Lower leg skin (tissue), 4 donors: ENCODE measurements at regions not wholly inside any gene's neighbourhood (a gene's known extent, or its start where the extent isn't known, plus 50 kb on each side); places are given as distances from the start of the nearest gene placed in this dataset.

Source experiments
- DNase-seq, 2 donors: peaks; one replicate each; pipeline ENCODE4 v3.0.0-alpha.2; 2019; ENCODE audit warnings: low spot score in 2 of 2
- H3K4me3 ChIP-seq: fragments of 200-600 bp; sonication (generic); 2 replicates; pipeline ENCODE4 v1.5.1; 2017; ENCODE audit warnings: mild to moderate bottlenecking, low read depth; ENCODE audit not compliant: poor library complexity, severe bottlenecking
- POLR2A ChIP-seq, 2 donors: fragments of 450-650 bp; IDR thresholded peaks; one replicate each; pipeline ENCODE4 v1.6.1; 2016 to 2017; ENCODE audit warnings: antibody characterized with exemption in 2 of 2, mild to moderate bottlenecking in 1 of 2, moderate library complexity in 1 of 2
- WGBS, 2 donors: methylation state at CpG; one replicate each; pipeline ENCODE4 v1.1.5; 2018; 5-methylcytosine and 5-hydroxymethylcytosine counted together
- intact Hi-C: fragments of 100-400 bp; cut with DNase I; formaldehyde crosslinking; loops from one replicate; pipeline ENCODE4 v1.15.0; 2023; ENCODE audit warnings: low total_unique reads
- TF ChIP-seq, protein P1 (sequence below), 3 donors: fragments of 450-650 bp; IDR thresholded peaks; one replicate each; pipeline ENCODE4 v1.5.1; 2016; ENCODE audit warnings: antibody characterized with exemption in 3 of 3, mild to moderate bottlenecking in 3 of 3, moderate library complexity in 2 of 3

GRCh38 chr1:239823852-239824251 is 267.8 kb upstream of the FMN2 start:
- WGBS, 2 donors = 87 to 89% methylated on average over 13 of the region's 13 CpGs
- intact Hi-C loops = no loop called here
- DNase-seq = no peak

GRCh38 chr1:239826211-239826610 is 265.5 kb upstream of the FMN2 start:
- WGBS, 2 donors = 82 to 94% methylated on average over 5 of the region's 5 CpGs
- intact Hi-C loops = no loop called here
- TF ChIP-seq, protein P1, sequence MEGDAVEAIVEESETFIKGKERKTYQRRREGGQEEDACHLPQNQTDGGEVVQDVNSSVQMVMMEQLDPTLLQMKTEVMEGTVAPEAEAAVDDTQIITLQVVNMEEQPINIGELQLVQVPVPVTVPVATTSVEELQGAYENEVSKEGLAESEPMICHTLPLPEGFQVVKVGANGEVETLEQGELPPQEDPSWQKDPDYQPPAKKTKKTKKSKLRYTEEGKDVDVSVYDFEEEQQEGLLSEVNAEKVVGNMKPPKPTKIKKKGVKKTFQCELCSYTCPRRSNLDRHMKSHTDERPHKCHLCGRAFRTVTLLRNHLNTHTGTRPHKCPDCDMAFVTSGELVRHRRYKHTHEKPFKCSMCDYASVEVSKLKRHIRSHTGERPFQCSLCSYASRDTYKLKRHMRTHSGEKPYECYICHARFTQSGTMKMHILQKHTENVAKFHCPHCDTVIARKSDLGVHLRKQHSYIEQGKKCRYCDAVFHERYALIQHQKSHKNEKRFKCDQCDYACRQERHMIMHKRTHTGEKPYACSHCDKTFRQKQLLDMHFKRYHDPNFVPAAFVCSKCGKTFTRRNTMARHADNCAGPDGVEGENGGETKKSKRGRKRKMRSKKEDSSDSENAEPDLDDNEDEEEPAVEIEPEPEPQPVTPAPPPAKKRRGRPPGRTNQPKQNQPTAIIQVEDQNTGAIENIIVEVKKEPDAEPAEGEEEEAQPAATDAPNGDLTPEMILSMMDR (IDR thresholded peaks at IDR 0.05) = no peak
- no peak for TF ChIP-seq POLR2A (IDR thresholded peaks at IDR 0.05)
- no peak for DNase-seq
- H3K4me3 ChIP-seq = no peak overlapping the region

More at GRCh38 chr1:239823852-239824251, 267.8 kb upstream of the FMN2 start:
- TF ChIP-seq, protein P1 (IDR thresholded peaks at IDR 0.05) = no peak
- no peak for TF ChIP-seq POLR2A (IDR thresholded peaks at IDR 0.05)
- H3K4me3 ChIP-seq = no peak overlapping the region

GRCh38 chr1:239826736-239827135 is 264.9 kb upstream of the FMN2 start:
- DNase-seq = no peak
- H3K4me3 ChIP-seq = no peak overlapping the region
- intact Hi-C loops = no loop called here
- 68 to 69% methylated on average over 1 of the region's 1 CpG for WGBS, 2 donors
- no peak for TF ChIP-seq POLR2A (IDR thresholded peaks at IDR 0.05)

- no peak for DNase-seq
- intact Hi-C loops = no loop called here
- TF ChIP-seq POLR2A (IDR thresholded peaks at IDR 0.05) = no peak
- TF ChIP-seq, protein P1 (IDR thresholded peaks at IDR 0.05) = no peak
- WGBS, 2 donors = 91 to 100% methylated on average over 1 of the region's 1 CpG
- no peak overlapping the region for H3K4me3 ChIP-seq
These were observed 262.1 kb upstream of the FMN2 start for GRCh38 chr1:239829535-239829934.

DNA sequence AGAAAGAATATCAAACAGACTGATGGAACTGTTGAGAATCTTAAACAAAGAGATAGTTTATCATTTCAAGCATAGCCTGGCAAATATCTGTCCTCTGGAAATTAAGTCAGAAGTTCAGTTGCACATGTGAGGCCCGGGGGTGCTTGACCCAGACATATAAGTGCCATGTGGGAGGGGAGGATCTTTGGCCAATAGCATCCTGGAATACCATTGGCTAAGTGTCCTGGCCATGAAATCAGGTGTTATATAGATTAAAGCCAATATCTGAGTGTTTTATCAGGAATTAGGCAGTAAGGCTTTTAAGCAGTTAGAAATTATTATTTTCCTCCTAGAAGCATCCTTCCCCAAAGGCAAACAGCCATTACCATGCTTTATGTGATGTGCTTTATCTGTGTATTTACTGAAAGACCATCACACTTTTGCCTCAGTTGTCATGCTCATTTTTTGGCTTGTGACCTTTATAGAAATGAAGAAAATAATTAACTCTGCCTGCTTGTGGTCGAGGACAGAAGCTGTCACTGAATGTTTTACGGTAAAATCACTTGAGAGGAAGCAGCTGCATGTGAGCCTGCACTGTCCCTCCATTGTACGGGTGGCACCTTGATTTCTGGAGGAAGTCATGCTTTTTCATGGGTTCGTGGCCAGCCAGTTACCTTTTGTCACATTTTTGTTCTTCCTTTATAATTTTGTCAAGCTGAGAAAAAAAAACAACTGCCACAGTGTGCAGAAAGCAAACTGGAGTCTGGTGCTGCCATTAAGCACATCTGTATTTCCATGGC is 259.9 kb upstream of the FMN2 start:
- WGBS, 2 donors = 55 to 57% methylated on average over 5 of the region's 5 CpGs
- no peak overlapping the region for H3K4me3 ChIP-seq
- intact Hi-C loops = no loop called here
- TF ChIP-seq POLR2A (IDR thresholded peaks at IDR 0.05) = no peak
- TF ChIP-seq, protein P1 (IDR thresholded peaks at IDR 0.05) = no peak
- DNase-seq = no peak

DNA sequence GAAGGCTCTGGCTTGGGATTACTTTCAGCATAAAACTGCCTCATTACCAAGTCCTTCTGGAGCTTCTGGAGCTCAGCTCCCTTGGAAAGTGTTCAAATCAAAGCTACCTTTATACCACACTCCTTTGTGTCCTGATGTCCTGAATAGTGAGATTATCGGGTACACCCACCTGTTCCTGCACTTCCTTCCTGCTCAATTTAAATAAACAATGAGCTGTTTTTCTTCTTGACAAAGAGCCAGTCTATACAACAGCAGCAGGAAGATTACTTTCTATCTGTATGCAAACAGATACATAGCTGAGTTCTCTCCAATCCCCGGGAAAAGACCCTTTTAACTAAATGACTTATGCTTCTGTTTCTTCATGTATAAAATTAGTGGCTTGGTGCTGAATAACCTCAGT is 258.0 kb upstream of the FMN2 start:
- intact Hi-C loops = no loop called here
- TF ChIP-seq, protein P1 (IDR thresholded peaks at IDR 0.05) = no peak
- no peak for TF ChIP-seq POLR2A (IDR thresholded peaks at IDR 0.05)
- H3K4me3 ChIP-seq = no peak overlapping the region
- WGBS, 2 donors = 52 to 55% methylated on average over 2 of the region's 2 CpGs
- no peak for DNase-seq
